Muscle layer of duodenum (tissue), 2 donors: ENCODE measurements at regions not wholly inside any gene's neighbourhood (a gene's known extent, or its start where the extent isn't known, plus 50 kb on each side); places are given as distances from the start of the nearest gene placed in this dataset.

Experiments used
- H3K27ac ChIP-seq: one replicate; pipeline ENCODE4 v1.7.0; 2013; ENCODE audit warnings: mild to moderate bottlenecking, low read length
- H3K27me3 ChIP-seq: one replicate; pipeline ENCODE4 v1.7.0; 2013; ENCODE audit warnings: low read depth, mild to moderate bottlenecking, control low read depth, low read length
- H3K36me3 ChIP-seq, 2 donors: one replicate each; pipeline ENCODE4 v1.7.0; 2013; ENCODE audit warnings: low read length in 2 of 2, control low read depth in 1 of 2, mild to moderate bottlenecking in 1 of 2; ENCODE audit not compliant: insufficient read depth in 2 of 2, control insufficient read depth in 1 of 2
- H3K4me1 ChIP-seq, 2 donors: one replicate each; pipeline ENCODE4 v1.7.0; 2013; ENCODE audit warnings: low read length in 2 of 2, mild to moderate bottlenecking in 2 of 2, control low read depth in 1 of 2, moderate library complexity in 1 of 2; ENCODE audit not compliant: insufficient read depth in 2 of 2, control insufficient read depth in 1 of 2
- H3K4me3 ChIP-seq, 2 donors: one replicate each; pipeline ENCODE4 v1.7.0; 2013; ENCODE audit warnings: low read length in 2 of 2, low read depth in 1 of 2, mild to moderate bottlenecking in 1 of 2
- H3K9me3 ChIP-seq, 2 donors: one replicate each; pipeline ENCODE4 v1.7.0; 2013; ENCODE audit warnings: low read length in 2 of 2, control low read depth in 1 of 2, mild to moderate bottlenecking in 1 of 2; ENCODE audit not compliant: control insufficient read depth in 1 of 2
- donor health status: healthy.

GRCh38 chr6:40933864-40934263 is 105.2 kb downstream of the UNC5CL start:
- H3K9me3 ChIP-seq = no peaks in the 10 kb centered on the region
- no peak overlapping the region for H3K27ac ChIP-seq
- H3K27me3 ChIP-seq = no peaks in the 10 kb centered on the region
- no peak overlapping the region for H3K4me3 ChIP-seq
- H3K4me1 ChIP-seq = no peaks in the 10 kb centered on the region
- no peaks in the 10 kb centered on the region for H3K36me3 ChIP-seq

GRCh38 chr6:40932953-40933352 is 106.1 kb downstream of the UNC5CL start:
- H3K4me3 ChIP-seq = no peak overlapping the region
- no peak overlapping the region for H3K27ac ChIP-seq
- no peaks in the 10 kb centered on the region for H3K36me3 ChIP-seq
- no peaks in the 10 kb centered on the region for H3K27me3 ChIP-seq
- no peaks in the 10 kb centered on the region for H3K9me3 ChIP-seq
- no peaks in the 10 kb centered on the region for H3K4me1 ChIP-seq

GRCh38 chr6:40932366-40932765 is 106.7 kb downstream of the UNC5CL start:
- no peak overlapping the region for H3K27ac ChIP-seq
- no peak overlapping the region for H3K4me3 ChIP-seq
- H3K27me3 ChIP-seq = no peaks in the 10 kb centered on the region
- H3K9me3 ChIP-seq = no peaks in the 10 kb centered on the region
- no peaks in the 10 kb centered on the region for H3K36me3 ChIP-seq
- H3K4me1 ChIP-seq = no peaks in the 10 kb centered on the region

DNA sequence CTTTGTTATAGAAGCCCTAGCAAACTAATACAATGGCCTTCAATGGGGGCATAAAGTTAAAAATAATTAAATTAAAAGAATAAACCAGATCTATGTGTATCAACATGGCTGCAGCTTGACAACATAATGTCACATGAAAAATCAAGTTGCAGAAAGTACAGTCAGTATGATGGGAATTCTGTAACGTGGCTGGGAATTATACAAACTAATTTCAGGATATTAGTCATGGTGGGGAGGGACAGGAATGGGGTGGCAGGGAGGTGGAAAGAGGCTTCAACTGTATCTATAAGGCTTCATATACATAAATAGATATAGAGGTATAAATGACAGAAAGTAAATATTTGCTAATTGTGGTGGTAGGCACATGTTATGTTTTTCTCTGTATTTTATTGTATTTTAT is 107.1 kb downstream of the UNC5CL start:
- Histone ChIP-seq H3K27ac (no peak overlapping the region), H3K27me3 (no peaks in the 10 kb centered on the region), H3K36me3 (no peaks in the 10 kb centered on the region), H3K4me3 (no peak overlapping the region), H3K9me3 (no peaks in the 10 kb centered on the region), H3K4me1 (no peaks in the 10 kb centered on the region)

DNA sequence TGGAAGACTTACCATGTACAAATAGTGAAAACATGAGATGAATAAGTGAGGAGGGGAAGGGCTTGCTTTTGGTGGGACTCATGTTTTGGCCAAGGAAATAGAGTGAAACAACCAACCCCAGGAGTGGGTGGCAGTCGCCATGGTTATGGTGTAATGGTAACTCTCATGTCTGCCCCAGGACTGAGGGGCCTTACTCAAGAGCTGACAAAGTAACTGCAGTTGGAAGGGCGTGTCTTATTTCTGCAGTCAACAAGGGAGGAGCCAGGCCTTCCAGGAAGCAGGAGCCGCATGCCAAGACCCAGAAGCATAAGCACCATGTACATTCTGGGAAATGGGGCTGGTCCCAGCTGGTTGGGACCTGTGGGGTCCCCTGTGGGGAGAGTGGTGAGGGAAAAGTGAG is 108.5 kb downstream of the UNC5CL start:
- Histone ChIP-seq H3K27ac (no peak overlapping the region), H3K4me1 (no peaks in the 10 kb centered on the region), H3K36me3 (no peaks in the 10 kb centered on the region), H3K4me3 (no peak overlapping the region), H3K27me3 (no peaks in the 10 kb centered on the region), H3K9me3 (no peaks in the 10 kb centered on the region)

DNA sequence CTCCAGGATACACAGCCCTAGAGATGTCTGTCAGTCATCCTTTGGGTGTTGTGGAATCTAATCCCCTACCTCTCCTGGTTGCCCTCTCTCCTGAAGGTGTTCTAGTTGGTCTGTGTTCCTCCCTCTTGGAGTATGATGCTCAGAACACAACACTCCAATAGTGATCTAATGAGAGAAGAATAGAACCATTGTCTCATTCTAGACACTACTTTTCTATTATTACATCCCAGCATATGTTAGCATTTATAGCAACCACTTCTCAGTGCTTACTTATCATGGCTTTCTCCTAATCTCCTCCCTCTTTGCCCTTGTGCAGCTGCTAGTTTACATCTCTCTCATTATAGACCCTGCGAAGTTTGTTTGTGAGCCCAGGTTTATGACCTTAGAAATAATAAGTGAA is 109.0 kb downstream of the UNC5CL start:
- H3K4me3 ChIP-seq = no peak overlapping the region
- no peaks in the 10 kb centered on the region for H3K27me3 ChIP-seq
- H3K36me3 ChIP-seq = no peaks in the 10 kb centered on the region
- no peaks in the 10 kb centered on the region for H3K4me1 ChIP-seq
- H3K27ac ChIP-seq = no peak overlapping the region
- H3K9me3 ChIP-seq = no peaks in the 10 kb centered on the region

GRCh38 chr6:40929176-40929575 is 109.8 kb downstream of the UNC5CL start:
- Histone ChIP-seq H3K36me3 (no peaks in the 10 kb centered on the region), H3K27ac (no peak overlapping the region), H3K4me1 (no peaks in the 10 kb centered on the region), H3K27me3 (no peaks in the 10 kb centered on the region), H3K9me3 (no peaks in the 10 kb centered on the region), H3K4me3 (no peak overlapping the region)

GRCh38 chr6:40928763-40929162 is 110.3 kb downstream of the UNC5CL start:
- H3K4me1 ChIP-seq = no peaks in the 10 kb centered on the region
- H3K27ac ChIP-seq = no peak overlapping the region
- H3K36me3 ChIP-seq = no peaks in the 10 kb centered on the region
- no peak overlapping the region for H3K4me3 ChIP-seq
- H3K9me3 ChIP-seq = no peaks in the 10 kb centered on the region
- H3K27me3 ChIP-seq = no peaks in the 10 kb centered on the region

GRCh38 chr6:40928307-40928706 is 110.7 kb downstream of the UNC5CL start:
- H3K4me1 ChIP-seq = no peaks in the 10 kb centered on the region
- H3K27me3 ChIP-seq = no peaks in the 10 kb centered on the region
- no peak overlapping the region for H3K27ac ChIP-seq
- H3K36me3 ChIP-seq = no peaks in the 10 kb centered on the region
- no peaks in the 10 kb centered on the region for H3K9me3 ChIP-seq
- no peak overlapping the region for H3K4me3 ChIP-seq

- no peak overlapping the region for H3K4me3 ChIP-seq
Measured at GRCh38 chr6:40925341-40925740, 113.7 kb downstream of the UNC5CL start.

DNA sequence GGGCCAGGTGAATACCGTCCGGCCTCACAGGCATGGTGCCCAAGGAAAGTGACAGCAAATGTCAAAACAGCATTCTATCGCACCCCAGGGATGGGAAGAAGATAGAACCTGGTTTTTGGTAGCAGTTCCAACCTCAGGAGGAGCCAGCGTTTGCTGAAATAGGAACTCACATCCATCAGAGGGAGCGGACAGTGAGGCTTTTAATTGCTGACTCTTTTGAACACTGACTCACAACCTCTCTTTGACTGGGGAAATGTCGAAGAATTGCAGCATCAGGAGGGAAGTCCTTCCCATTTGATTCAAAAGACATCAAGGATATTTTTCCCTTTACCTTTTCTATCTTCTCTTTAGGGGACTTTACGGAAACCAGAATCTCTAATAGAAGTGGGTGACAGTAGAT is 114.2 kb downstream of the UNC5CL start:
- no peak overlapping the region for H3K4me3 ChIP-seq
- H3K4me1 ChIP-seq = no peaks in the 10 kb centered on the region
- no peak overlapping the region for H3K27ac ChIP-seq
- H3K9me3 ChIP-seq = no peaks in the 10 kb centered on the region
- H3K36me3 ChIP-seq = no peaks in the 10 kb centered on the region
- no peaks in the 10 kb centered on the region for H3K27me3 ChIP-seq

More at GRCh38 chr6:40925341-40925740, 113.7 kb downstream of the UNC5CL start:
- Histone ChIP-seq H3K4me1 (no peaks in the 10 kb centered on the region), H3K36me3 (no peaks in the 10 kb centered on the region), H3K9me3 (no peaks in the 10 kb centered on the region), H3K27ac (no peak overlapping the region), H3K27me3 (no peaks in the 10 kb centered on the region)

- Histone ChIP-seq H3K27me3 (no peaks in the 10 kb centered on the region), H3K4me3 (no peak overlapping the region), H3K27ac (no peak overlapping the region), H3K4me1 (no peaks in the 10 kb centered on the region), H3K36me3 (no peaks in the 10 kb centered on the region), H3K9me3 (no peaks in the 10 kb centered on the region)
Measured at GRCh38 chr6:40923880-40924279, 115.1 kb downstream of the UNC5CL start.
